ENCODE measurements at regions not wholly inside any gene's neighbourhood (a gene's known extent, or its start where the extent isn't known, plus 50 kb on each side); places are given as distances from the start of the nearest gene placed in this dataset.
"Not testable (repeated sequence)": the region's sequence is repeated elsewhere in the genome, so short reads cannot be mapped to it uniquely, and the experiment has no call there.

DNA sequence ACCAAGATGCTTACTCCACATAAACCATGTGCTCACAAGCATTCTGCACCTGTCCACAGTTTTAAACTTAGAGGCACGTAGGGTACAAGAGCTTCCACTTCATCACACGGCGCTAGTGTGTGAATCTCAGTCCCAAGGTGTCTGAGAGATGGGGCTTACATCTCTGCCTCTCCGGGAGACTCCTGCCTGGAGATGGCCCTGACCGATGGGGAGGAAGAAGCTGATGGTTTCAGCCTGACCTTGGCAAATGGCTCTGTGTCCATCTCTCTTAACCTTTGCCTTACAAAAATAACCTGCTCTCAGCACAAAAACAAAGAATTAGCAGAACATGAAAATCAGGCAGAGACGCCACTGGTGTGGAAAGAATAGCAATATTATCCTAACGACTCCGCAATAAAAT is 559.3 kb upstream of the B3GAT1 start:
- no peaks in the 10 kb centered on the region for H3K4me1 ChIP-seq (ENCODE audit: insufficient read depth, low read length)
- H3K36me3 Mint-ChIP-seq (ENCODE audit: low read depth, unreplicated experiment) = no peaks in the 10 kb centered on the region
- H3K27me3 Mint-ChIP-seq (ENCODE audit: low read depth, unreplicated experiment) = peaks cover 42% of the 10 kb centered on the region

GRCh38 chr11:134967746-134968145 is 555.7 kb upstream of the B3GAT1 start:
- Mint-ChIP-seq H3K4me3 (ENCODE audit: unreplicated experiment) (no peak overlapping the region), H3K9me3 (ENCODE audit: unreplicated experiment) (no peaks in the 10 kb centered on the region), H3K36me3 (ENCODE audit: low read depth, unreplicated experiment) (no peaks in the 10 kb centered on the region), H3K4me1 (ENCODE audit: low read depth, unreplicated experiment) (no peaks in the 10 kb centered on the region), H3K27me3 (ENCODE audit: low read depth, unreplicated experiment) (peaks cover 17% of the 10 kb centered on the region), H3K27ac (ENCODE audit: unreplicated experiment) (no peak overlapping the region)
- no peak overlapping the region for H3K27ac ChIP-seq (ENCODE audit: low read depth, low read length)
- no peaks in the 10 kb centered on the region for H3K4me1 ChIP-seq (ENCODE audit: insufficient read depth, low read length)
- FAIRE-seq (no peak), DNase-seq (ENCODE audit: low read depth) (no peak)
- no peak overlapping the region for H2AFZ ChIP-seq (ENCODE audit: low read depth, low read length)
- no peak overlapping the region for H3K9ac ChIP-seq (ENCODE audit: low read length)
- H3K9me3 ChIP-seq (ENCODE audit: insufficient read depth, low read depth, low read length) = no peaks in the 10 kb centered on the region
- no peak overlapping the region for H3K4me2 ChIP-seq (ENCODE audit: low read length)
- H3K36me3 ChIP-seq (ENCODE audit: insufficient read depth, low read length) = no peaks in the 10 kb centered on the region
- H3K27me3 ChIP-seq (ENCODE audit: insufficient read depth, low read length) = no peaks in the 10 kb centered on the region
- H4K20me1 ChIP-seq (ENCODE audit: insufficient read depth, low read length) = no peaks in the 10 kb centered on the region
- H3K4me3 ChIP-seq (ENCODE audit: insufficient read depth, low read depth, low read length) = no peak overlapping the region
- TF ChIP-seq, protein P1, sequence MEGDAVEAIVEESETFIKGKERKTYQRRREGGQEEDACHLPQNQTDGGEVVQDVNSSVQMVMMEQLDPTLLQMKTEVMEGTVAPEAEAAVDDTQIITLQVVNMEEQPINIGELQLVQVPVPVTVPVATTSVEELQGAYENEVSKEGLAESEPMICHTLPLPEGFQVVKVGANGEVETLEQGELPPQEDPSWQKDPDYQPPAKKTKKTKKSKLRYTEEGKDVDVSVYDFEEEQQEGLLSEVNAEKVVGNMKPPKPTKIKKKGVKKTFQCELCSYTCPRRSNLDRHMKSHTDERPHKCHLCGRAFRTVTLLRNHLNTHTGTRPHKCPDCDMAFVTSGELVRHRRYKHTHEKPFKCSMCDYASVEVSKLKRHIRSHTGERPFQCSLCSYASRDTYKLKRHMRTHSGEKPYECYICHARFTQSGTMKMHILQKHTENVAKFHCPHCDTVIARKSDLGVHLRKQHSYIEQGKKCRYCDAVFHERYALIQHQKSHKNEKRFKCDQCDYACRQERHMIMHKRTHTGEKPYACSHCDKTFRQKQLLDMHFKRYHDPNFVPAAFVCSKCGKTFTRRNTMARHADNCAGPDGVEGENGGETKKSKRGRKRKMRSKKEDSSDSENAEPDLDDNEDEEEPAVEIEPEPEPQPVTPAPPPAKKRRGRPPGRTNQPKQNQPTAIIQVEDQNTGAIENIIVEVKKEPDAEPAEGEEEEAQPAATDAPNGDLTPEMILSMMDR (IDR thresholded peaks at IDR 0.05; ENCODE audit: insufficient read depth, low read depth, low read length) = no peak
- TF ChIP-seq EZH2 (IDR thresholded peaks at IDR 0.05; ENCODE audit: insufficient read depth, low read length) = no peak
- H3K79me2 ChIP-seq (ENCODE audit: insufficient read depth, low read length) = no peaks in the 10 kb centered on the region

More for the DNA sequence above, 559.3 kb upstream of the B3GAT1 start:
- no peak for FAIRE-seq
- H3K36me3 ChIP-seq (ENCODE audit: insufficient read depth, low read length) = no peaks in the 10 kb centered on the region
- no peaks in the 10 kb centered on the region for H3K4me1 Mint-ChIP-seq (ENCODE audit: low read depth, unreplicated experiment)
- H3K9me3 ChIP-seq (ENCODE audit: insufficient read depth, low read depth, low read length) = no peaks in the 10 kb centered on the region
- H3K4me3 Mint-ChIP-seq (ENCODE audit: unreplicated experiment) = no peak overlapping the region
- DNase-seq (ENCODE audit: low read depth) = no peak
- H3K79me2 ChIP-seq (ENCODE audit: insufficient read depth, low read length) = no peaks in the 10 kb centered on the region
- TF ChIP-seq EZH2 (IDR thresholded peaks at IDR 0.05; ENCODE audit: insufficient read depth, low read length) = no peak
- TF ChIP-seq, protein P1 (IDR thresholded peaks at IDR 0.05; ENCODE audit: insufficient read depth, low read depth, low read length) = no peak
- no peaks in the 10 kb centered on the region for H3K9me3 Mint-ChIP-seq (ENCODE audit: unreplicated experiment)
- H3K4me3 ChIP-seq (ENCODE audit: insufficient read depth, low read depth, low read length) = no peak overlapping the region
- no peak overlapping the region for H2AFZ ChIP-seq (ENCODE audit: low read depth, low read length)
- no peaks in the 10 kb centered on the region for H4K20me1 ChIP-seq (ENCODE audit: insufficient read depth, low read length)
- H3K27ac ChIP-seq (ENCODE audit: low read depth, low read length) = no peak overlapping the region
- no peaks in the 10 kb centered on the region for H3K27me3 ChIP-seq (ENCODE audit: insufficient read depth, low read length)
- H3K4me2 ChIP-seq (ENCODE audit: low read length) = no peak overlapping the region
- H3K27ac Mint-ChIP-seq (ENCODE audit: unreplicated experiment) = no peak overlapping the region
- H3K9ac ChIP-seq (ENCODE audit: low read length) = no peak overlapping the region

DNA sequence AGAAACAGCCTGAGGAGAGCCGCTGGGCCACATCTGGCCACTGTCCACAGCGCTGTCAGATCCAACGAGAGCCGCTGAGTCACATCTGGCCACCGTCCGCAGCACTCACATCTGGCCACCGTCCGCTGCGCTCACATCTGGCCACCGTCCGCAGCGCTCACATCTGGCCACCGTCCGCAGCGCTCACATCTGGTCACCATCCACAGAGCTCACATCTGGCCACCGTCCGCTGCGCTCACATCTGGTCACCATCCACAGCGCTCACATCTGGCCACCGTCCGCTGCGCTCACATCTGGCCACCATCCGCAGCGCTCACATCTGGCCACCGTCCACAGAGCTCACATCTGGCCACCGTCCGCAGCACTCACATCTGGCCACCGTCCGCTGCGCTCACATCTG is 549.3 kb upstream of the B3GAT1 start:
- H3K36me3 Mint-ChIP-seq (ENCODE audit: low read depth, unreplicated experiment); FAIRE-seq; H3K9ac ChIP-seq (ENCODE audit: low read length); H3K4me3 Mint-ChIP-seq (ENCODE audit: unreplicated experiment); H3K9me3 Mint-ChIP-seq (ENCODE audit: unreplicated experiment); H3K27me3 Mint-ChIP-seq (ENCODE audit: low read depth, unreplicated experiment); H3K9me3 ChIP-seq (ENCODE audit: insufficient read depth, low read depth, low read length); H3K4me1 Mint-ChIP-seq (ENCODE audit: low read depth, unreplicated experiment); H3K27me3 ChIP-seq (ENCODE audit: insufficient read depth, low read length); H4K20me1 ChIP-seq (ENCODE audit: insufficient read depth, low read length); H3K27ac Mint-ChIP-seq (ENCODE audit: unreplicated experiment); H2AFZ ChIP-seq (ENCODE audit: low read depth, low read length); DNase-seq (ENCODE audit: low read depth); H3K4me3 ChIP-seq (ENCODE audit: insufficient read depth, low read depth, low read length); H3K36me3 ChIP-seq (ENCODE audit: insufficient read depth, low read length); H3K27ac ChIP-seq (ENCODE audit: low read depth, low read length); H3K4me1 ChIP-seq (ENCODE audit: insufficient read depth, low read length); H3K79me2 ChIP-seq (ENCODE audit: insufficient read depth, low read length); H3K4me2 ChIP-seq (ENCODE audit: low read length): not testable (repeated sequence)

Data from astrocyte (in vitro differentiated cells and primary cell).